Endodermal cell (in vitro differentiated cells): ENCODE measurements at regions not wholly inside any gene's neighbourhood (a gene's known extent, or its start where the extent isn't known, plus 50 kb on each side); places are given as distances from the start of the nearest gene placed in this dataset.

Experiments used
- DNase-seq: peaks from one replicate; pipeline ENCODE4 v3.0.0-alpha.2; 2017
- H3K27ac ChIP-seq: 2 replicates; pipeline ENCODE4 v1.5.1; 2013; ENCODE audit warnings: mild to moderate bottlenecking, low read depth, low read length, moderate library complexity
- H3K27me3 ChIP-seq: 2 replicates; pipeline ENCODE4 v1.6.1; 2013; ENCODE audit warnings: mild to moderate bottlenecking, low read length, moderate library complexity; ENCODE audit not compliant: insufficient read depth, control insufficient read depth, poor library complexity, severe bottlenecking
- H3K36me3 ChIP-seq: 2 replicates; pipeline ENCODE4 v1.7.0; 2013; ENCODE audit warnings: mild to moderate bottlenecking, low read length, moderate library complexity; ENCODE audit not compliant: control insufficient read depth, insufficient read depth
- H3K4me1 ChIP-seq: one replicate; pipeline ENCODE4 v1.7.0; 2013; ENCODE audit warnings: low read length; ENCODE audit not compliant: control insufficient read depth, insufficient read depth
- H3K4me3 ChIP-seq: 2 replicates; pipeline ENCODE4 v1.5.1; 2013; ENCODE audit warnings: mild to moderate bottlenecking, low read length, moderate library complexity
- H3K9ac ChIP-seq: 2 replicates; pipeline ENCODE4 v1.6.1; 2013; ENCODE audit warnings: mild to moderate bottlenecking, low read length, moderate library complexity; ENCODE audit not compliant: poor library complexity, severe bottlenecking; ENCODE audit errors: extremely low read depth
- H3K9me3 ChIP-seq: 2 replicates; pipeline ENCODE4 v1.6.1; 2013; ENCODE audit warnings: mild to moderate bottlenecking, low read length, moderate library complexity; ENCODE audit not compliant: control insufficient read depth
- H3K27ac Mint-ChIP-seq: 2 replicates; pipeline ENCODE4 v1.8.0; 2020; ENCODE audit warnings: mixed read lengths
- H3K27me3 Mint-ChIP-seq: 2 replicates; pipeline ENCODE4 v1.8.0; 2021; ENCODE audit warnings: mild to moderate bottlenecking, mixed read lengths; ENCODE audit not compliant: insufficient read depth
- H3K36me3 Mint-ChIP-seq: 2 replicates; pipeline ENCODE4 v1.8.0; 2020; ENCODE audit warnings: low read depth, mixed read lengths
- H3K4me1 Mint-ChIP-seq: 2 replicates; pipeline ENCODE4 v1.8.0; 2020; ENCODE audit warnings: mixed read lengths
- H3K4me3 Mint-ChIP-seq: 2 replicates; pipeline ENCODE4 v1.8.0; 2020; ENCODE audit warnings: mild to moderate bottlenecking, moderate library complexity, mixed read lengths
- H3K9me3 Mint-ChIP-seq: 2 replicates; pipeline ENCODE4 v1.8.0; 2020; ENCODE audit warnings: mild to moderate bottlenecking, mixed read lengths
- WGBS, 2 experiments: methylation state at CpG; one replicate each; pipeline versions ENCODE4 v1.1.5 to v1.1.7; 2013; ENCODE audit warnings: missing lambda C conversion rate in 2 of 2, mixed read lengths in 1 of 2; ENCODE audit not compliant: insufficient coverage in 1 of 2, insufficient read length in 1 of 2; 5-methylcytosine and 5-hydroxymethylcytosine counted together
- TF ChIP-seq, protein P1 (sequence below): fragments of 200-600 bp; sonication (generic); conservative IDR thresholded peaks from 2 replicates; pipeline ENCODE4 v1.5.0; 2021; ENCODE audit warnings: antibody characterized with exemption, mild to moderate bottlenecking

DNA sequence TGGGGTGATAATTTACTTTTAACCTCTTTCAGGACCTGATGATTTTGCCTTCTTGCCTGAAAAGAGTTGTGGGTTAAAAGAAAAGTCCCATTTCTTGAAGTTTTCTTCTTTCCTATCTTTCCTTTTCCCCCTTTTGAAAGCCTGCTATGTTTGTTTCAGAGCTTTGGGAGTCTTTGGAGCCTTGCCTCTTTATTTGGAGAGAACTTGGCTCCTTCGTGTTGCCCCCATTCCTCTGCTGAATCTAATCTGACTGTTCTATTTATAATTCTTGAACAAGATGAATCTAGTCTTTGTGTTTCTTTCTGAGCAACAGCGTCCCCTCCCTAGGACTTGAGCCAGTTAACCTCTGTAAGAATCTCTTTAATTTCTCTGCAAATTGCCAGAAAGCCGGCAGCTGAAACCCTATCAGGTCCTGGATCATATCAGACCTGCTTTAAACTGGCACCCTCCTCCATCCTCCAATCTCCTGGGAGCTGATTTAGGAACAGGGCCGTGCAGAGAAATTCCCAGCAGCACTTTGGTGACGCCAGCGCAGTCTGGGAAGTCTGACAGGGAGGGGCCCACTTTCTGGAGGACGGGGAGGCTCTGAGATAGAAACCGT lies 289.1 kb upstream of the SORL1-AS1 start:
- Histone ChIP-seq H3K27me3 (no peaks in the 10 kb centered on the region), H3K4me3 (no peak overlapping the region), H3K4me1 (no peaks in the 10 kb centered on the region), H3K27ac (no peak overlapping the region), H3K9me3 (peaks cover 8% of the 10 kb centered on the region), H3K9ac (no peak overlapping the region), H3K36me3 (no peaks in the 10 kb centered on the region)
- Mint-ChIP-seq H3K4me1 (peaks cover 5% of the 10 kb centered on the region), H3K36me3 (no peaks in the 10 kb centered on the region), H3K27me3 (no peaks in the 10 kb centered on the region), H3K4me3 (no peak overlapping the region), H3K27ac (no peak overlapping the region), H3K9me3 (peaks cover 14% of the 10 kb centered on the region)
- DNase-seq, result no peak
- TF ChIP-seq, protein P1, sequence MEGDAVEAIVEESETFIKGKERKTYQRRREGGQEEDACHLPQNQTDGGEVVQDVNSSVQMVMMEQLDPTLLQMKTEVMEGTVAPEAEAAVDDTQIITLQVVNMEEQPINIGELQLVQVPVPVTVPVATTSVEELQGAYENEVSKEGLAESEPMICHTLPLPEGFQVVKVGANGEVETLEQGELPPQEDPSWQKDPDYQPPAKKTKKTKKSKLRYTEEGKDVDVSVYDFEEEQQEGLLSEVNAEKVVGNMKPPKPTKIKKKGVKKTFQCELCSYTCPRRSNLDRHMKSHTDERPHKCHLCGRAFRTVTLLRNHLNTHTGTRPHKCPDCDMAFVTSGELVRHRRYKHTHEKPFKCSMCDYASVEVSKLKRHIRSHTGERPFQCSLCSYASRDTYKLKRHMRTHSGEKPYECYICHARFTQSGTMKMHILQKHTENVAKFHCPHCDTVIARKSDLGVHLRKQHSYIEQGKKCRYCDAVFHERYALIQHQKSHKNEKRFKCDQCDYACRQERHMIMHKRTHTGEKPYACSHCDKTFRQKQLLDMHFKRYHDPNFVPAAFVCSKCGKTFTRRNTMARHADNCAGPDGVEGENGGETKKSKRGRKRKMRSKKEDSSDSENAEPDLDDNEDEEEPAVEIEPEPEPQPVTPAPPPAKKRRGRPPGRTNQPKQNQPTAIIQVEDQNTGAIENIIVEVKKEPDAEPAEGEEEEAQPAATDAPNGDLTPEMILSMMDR, result no peak
- WGBS, 2 experiments, result 80 to 90% methylated on average over 2 to 8 of the region's 8 CpGs

DNA sequence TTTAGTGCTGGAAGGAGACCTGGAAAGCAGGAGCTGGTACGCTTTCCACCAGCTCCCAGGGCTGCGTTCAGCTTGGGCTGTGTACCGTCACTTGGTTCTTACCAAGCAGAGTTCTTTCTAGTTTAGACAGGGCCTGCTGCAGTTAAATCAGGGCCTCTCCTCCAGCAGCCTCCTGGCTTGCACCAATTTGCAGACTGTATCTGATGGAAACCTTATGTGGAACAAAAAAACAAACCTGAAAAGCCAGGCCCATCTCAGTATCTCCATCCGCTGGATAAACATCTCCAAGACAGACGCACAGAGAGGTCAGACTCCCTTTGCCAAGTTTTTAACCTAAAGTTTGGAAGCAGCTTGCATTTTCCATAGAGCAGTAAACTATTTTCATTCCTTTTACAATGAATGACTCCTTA lies 288.6 kb upstream of the SORL1-AS1 start:
- DNase-seq, result no peak
- no peak overlapping the region for H3K27ac Mint-ChIP-seq
- Histone ChIP-seq H3K9me3 (peaks cover 8% of the 10 kb centered on the region), H3K27ac (no peak overlapping the region), H3K27me3 (no peaks in the 10 kb centered on the region), H3K36me3 (no peaks in the 10 kb centered on the region), H3K4me3 (no peak overlapping the region), H3K9ac (no peak overlapping the region), H3K4me1 (no peaks in the 10 kb centered on the region)
- peaks cover 14% of the 10 kb centered on the region for H3K9me3 Mint-ChIP-seq
- no peaks in the 10 kb centered on the region for H3K36me3 Mint-ChIP-seq
- peaks cover 5% of the 10 kb centered on the region for H3K4me1 Mint-ChIP-seq
- WGBS, 2 experiments, result 93 to 96% methylated on average over 4 to 5 of the region's 5 CpGs
- TF ChIP-seq, protein P1, result no peak
- no peaks in the 10 kb centered on the region for H3K27me3 Mint-ChIP-seq
- H3K4me3 Mint-ChIP-seq, result no peak overlapping the region

DNA sequence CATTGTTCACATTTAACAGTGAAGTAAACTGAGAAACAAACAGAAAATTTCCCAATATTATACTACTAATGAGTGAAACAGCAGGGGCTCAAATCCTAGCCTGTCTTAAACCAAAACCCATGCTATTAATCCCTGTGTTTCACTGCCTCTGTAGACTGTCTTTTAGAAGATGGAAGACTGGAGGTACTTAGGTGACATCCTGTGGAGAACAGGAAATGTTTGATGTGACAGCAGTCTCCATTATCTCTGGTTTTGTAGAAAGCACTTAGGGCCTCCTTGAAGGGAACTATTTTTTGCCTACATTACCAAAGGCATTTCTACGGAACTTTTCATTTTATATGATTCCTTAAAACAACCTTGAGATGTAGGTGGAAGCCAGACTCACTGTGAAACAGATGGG lies 288.1 kb upstream of the SORL1-AS1 start:
- no peak overlapping the region for H3K4me3 Mint-ChIP-seq
- H3K27me3 Mint-ChIP-seq, result no peaks in the 10 kb centered on the region
- H3K4me1 Mint-ChIP-seq, result peaks cover 5% of the 10 kb centered on the region
- Histone ChIP-seq H3K4me1 (no peaks in the 10 kb centered on the region), H3K27me3 (no peaks in the 10 kb centered on the region), H3K4me3 (no peak overlapping the region), H3K9me3 (peaks cover 8% of the 10 kb centered on the region), H3K27ac (no peak overlapping the region), H3K9ac (no peak overlapping the region), H3K36me3 (no peaks in the 10 kb centered on the region)
- H3K9me3 Mint-ChIP-seq, result peaks cover 14% of the 10 kb centered on the region
- H3K27ac Mint-ChIP-seq, result no peak overlapping the region
- TF ChIP-seq, protein P1, result no peak
- H3K36me3 Mint-ChIP-seq, result no peaks in the 10 kb centered on the region
- DNase-seq, result no peak
- WGBS, 2 experiments, result 92 to 100% methylated on average over 1 of the region's 1 CpG
